Tibial nerve (tissue), 3 donors: ENCODE measurements at regions not wholly inside any gene's neighbourhood (a gene's known extent, or its start where the extent isn't known, plus 50 kb on each side); places are given as distances from the start of the nearest gene placed in this dataset.

Experiments used
- POLR2A ChIP-seq, 2 donors: fragments of 450-650 bp; IDR thresholded peaks; one replicate each; pipeline ENCODE4 v1.6.1; 2017; ENCODE audit warnings: antibody characterized with exemption in 2 of 2, mild to moderate bottlenecking in 2 of 2, moderate library complexity in 2 of 2
- TF ChIP-seq, protein P1 (sequence below), 5 experiments: fragments of 200-600 bp in 3 of 5; fragments of 450-650 bp in 2 of 5; sonication (generic) in 3 of 5; IDR thresholded peaks; one replicate each; pipeline ENCODE4 v1.5.1; 2016 to 2019; ENCODE audit warnings: antibody characterized with exemption in 5 of 5, mild to moderate bottlenecking in 3 of 5, moderate library complexity in 2 of 5

DNA sequence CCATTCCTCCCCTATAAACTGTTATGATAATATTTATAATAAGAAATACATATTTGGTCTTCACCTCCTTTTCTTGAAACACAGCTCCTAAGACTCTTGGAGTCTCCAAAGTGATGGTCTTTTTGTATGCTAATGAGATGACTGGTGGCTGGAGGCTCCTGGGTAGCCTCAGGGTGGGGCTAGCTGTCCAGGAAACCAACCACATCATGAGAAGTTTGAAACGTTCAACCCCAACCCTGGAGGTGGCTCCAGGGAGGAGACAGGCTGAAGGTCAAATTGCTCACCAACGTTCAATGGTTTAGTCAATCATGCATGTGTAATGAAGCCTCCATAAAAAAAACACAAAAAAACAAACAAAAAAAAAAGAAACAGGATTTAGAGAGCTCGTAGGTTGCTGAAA, 298.7 kb upstream of the MGAT5 start:
- TF ChIP-seq, protein P1, sequence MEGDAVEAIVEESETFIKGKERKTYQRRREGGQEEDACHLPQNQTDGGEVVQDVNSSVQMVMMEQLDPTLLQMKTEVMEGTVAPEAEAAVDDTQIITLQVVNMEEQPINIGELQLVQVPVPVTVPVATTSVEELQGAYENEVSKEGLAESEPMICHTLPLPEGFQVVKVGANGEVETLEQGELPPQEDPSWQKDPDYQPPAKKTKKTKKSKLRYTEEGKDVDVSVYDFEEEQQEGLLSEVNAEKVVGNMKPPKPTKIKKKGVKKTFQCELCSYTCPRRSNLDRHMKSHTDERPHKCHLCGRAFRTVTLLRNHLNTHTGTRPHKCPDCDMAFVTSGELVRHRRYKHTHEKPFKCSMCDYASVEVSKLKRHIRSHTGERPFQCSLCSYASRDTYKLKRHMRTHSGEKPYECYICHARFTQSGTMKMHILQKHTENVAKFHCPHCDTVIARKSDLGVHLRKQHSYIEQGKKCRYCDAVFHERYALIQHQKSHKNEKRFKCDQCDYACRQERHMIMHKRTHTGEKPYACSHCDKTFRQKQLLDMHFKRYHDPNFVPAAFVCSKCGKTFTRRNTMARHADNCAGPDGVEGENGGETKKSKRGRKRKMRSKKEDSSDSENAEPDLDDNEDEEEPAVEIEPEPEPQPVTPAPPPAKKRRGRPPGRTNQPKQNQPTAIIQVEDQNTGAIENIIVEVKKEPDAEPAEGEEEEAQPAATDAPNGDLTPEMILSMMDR (IDR thresholded peaks at IDR 0.05), result no peak
- TF ChIP-seq POLR2A (IDR thresholded peaks at IDR 0.05), result no peak
